Stimulated activated CD4-positive, alpha-beta T cell treated with anti-CD3 and anti-CD28 coated beads, Interleukin-1b, Interleukin-23, amount 100 ng/mL, for 24 hours (primary cell): ENCODE measurements at regions not wholly inside any gene's neighbourhood (a gene's known extent, or its start where the extent isn't known, plus 50 kb on each side); places are given as distances from the start of the nearest gene placed in this dataset.

ENCODE experiments used
- DNase-seq, 4 experiments: peaks; one replicate each; pipeline ENCODE4 v3.0.0-alpha.2; 2020; ENCODE audit warnings: low read depth in 4 of 4, low spot score in 1 of 4

GRCh38 chr6:98107801-98108200 is 726.6 kb upstream of the POU3F2 start:
- no peak for DNase-seq

- no peak for DNase-seq
These were observed 717.9 kb upstream of the POU3F2 start for GRCh38 chr6:98116455-98116854.

- no peak for DNase-seq
These were observed 717.3 kb upstream of the POU3F2 start for GRCh38 chr6:98117068-98117467.

GRCh38 chr6:98118397-98119045 is 715.9 kb upstream of the POU3F2 start:
- DNase-seq = no peak

- DNase-seq = no peak
These were observed 710.2 kb upstream of the POU3F2 start for GRCh38 chr6:98124171-98124570.

- DNase-seq = no peak
These were observed 702.9 kb upstream of the POU3F2 start for GRCh38 chr6:98131290-98131990.

- no peak for DNase-seq
These were observed 698.0 kb upstream of the POU3F2 start for GRCh38 chr6:98136333-98136732.

GRCh38 chr6:98137391-98137790 is 697.0 kb upstream of the POU3F2 start:
- DNase-seq = no peak

GRCh38 chr6:98142839-98143238 is 691.5 kb upstream of the POU3F2 start:
- DNase-seq = no peak

- no peak for DNase-seq
These were observed 687.7 kb upstream of the POU3F2 start for GRCh38 chr6:98146656-98147055.

GRCh38 chr6:98156580-98156979 is 677.8 kb upstream of the POU3F2 start:
- DNase-seq = no peak

GRCh38 chr6:98179606-98180005 is 654.8 kb upstream of the POU3F2 start:
- DNase-seq = no peak

- DNase-seq = no peak
These were observed 634.3 kb upstream of the POU3F2 start for GRCh38 chr6:98200084-98200483.

- no peak for DNase-seq
These were observed 631.1 kb upstream of the POU3F2 start for GRCh38 chr6:98203170-98203806.

GRCh38 chr6:98212468-98212867 is 621.9 kb upstream of the POU3F2 start:
- DNase-seq = no peak

GRCh38 chr6:98215531-98215930 is 618.8 kb upstream of the POU3F2 start:
- no peak for DNase-seq

- DNase-seq = no peak
These were observed 604.1 kb upstream of the POU3F2 start for GRCh38 chr6:98230250-98230649.

GRCh38 chr6:98239057-98239456 is 595.3 kb upstream of the POU3F2 start:
- no peak for DNase-seq

GRCh38 chr6:98241630-98242029 is 592.7 kb upstream of the POU3F2 start:
- DNase-seq = no peak

- no peak for DNase-seq
These were observed 579.8 kb upstream of the POU3F2 start for GRCh38 chr6:98254624-98255023.

GRCh38 chr6:98260382-98260781 is 574.0 kb upstream of the POU3F2 start:
- no peak for DNase-seq

GRCh38 chr6:98272060-98272459 is 562.3 kb upstream of the POU3F2 start:
- no peak for DNase-seq
